Suppressor macrophage (primary cell): ENCODE measurements at regions not wholly inside any gene's neighbourhood (a gene's known extent, or its start where the extent isn't known, plus 50 kb on each side); places are given as distances from the start of the nearest gene placed in this dataset.

Source experiments
- DNase-seq, 4 experiments: peaks; one replicate each; pipeline ENCODE4 v3.0.0-alpha.2; 2020 to 2022

- DNase-seq, result no peak
Observed at GRCh38 chr12:91335699-91336098, 153.1 kb upstream of the DCN start.

GRCh38 chr12:91333966-91334365 is 151.3 kb upstream of the DCN start:
- DNase-seq, result no peak

GRCh38 chr12:91332302-91332701 is 149.7 kb upstream of the DCN start:
- DNase-seq, result no peak

- no peak for DNase-seq
Observed at GRCh38 chr12:91331371-91331770, 148.8 kb upstream of the DCN start.

- no peak for DNase-seq
Observed at GRCh38 chr12:91328451-91328850, 145.8 kb upstream of the DCN start.

- DNase-seq, result no peak
Observed at GRCh38 chr12:91327889-91328288, 145.3 kb upstream of the DCN start.

GRCh38 chr12:91327131-91327530 is 144.5 kb upstream of the DCN start:
- DNase-seq, result no peak

GRCh38 chr12:91326058-91327027 is 143.7 kb upstream of the DCN start:
- DNase-seq, result peak; percentile 51 to 66 (median 60)

- no peak for DNase-seq
Observed at GRCh38 chr12:91320999-91321398, 138.4 kb upstream of the DCN start.

- no peak for DNase-seq
Observed at GRCh38 chr12:91319071-91319760, 136.6 kb upstream of the DCN start.

GRCh38 chr12:91317306-91317705 is 134.7 kb upstream of the DCN start:
- no peak for DNase-seq

- DNase-seq, result no peak
Observed at GRCh38 chr12:91316907-91317269, 134.3 kb upstream of the DCN start.

GRCh38 chr12:91316161-91316906 is 133.7 kb upstream of the DCN start:
- DNase-seq, result no peak

- DNase-seq, result no peak
Observed at GRCh38 chr12:91311081-91311480, 128.5 kb upstream of the DCN start.

GRCh38 chr12:91309450-91309849 is 126.8 kb upstream of the DCN start:
- DNase-seq, result no peak

- peak in 1 of 4 experiments; percentile 1 for DNase-seq
Observed at GRCh38 chr12:91307957-91308670, 125.5 kb upstream of the DCN start.

GRCh38 chr12:91290354-91290753 is 107.7 kb upstream of the DCN start:
- no peak for DNase-seq

- DNase-seq, result no peak
Observed at GRCh38 chr12:91289906-91290305, 107.3 kb upstream of the DCN start.

GRCh38 chr12:91289072-91289471 is 106.5 kb upstream of the DCN start:
- no peak for DNase-seq

- DNase-seq, result no peak
Observed at GRCh38 chr12:91287753-91288152, 105.1 kb upstream of the DCN start.

- DNase-seq, result no peak
Observed at GRCh38 chr12:91278126-91278525, 95.5 kb upstream of the DCN start.

- no peak for DNase-seq
Observed at GRCh38 chr12:91276509-91276908, 93.9 kb upstream of the DCN start.

GRCh38 chr12:91275321-91275720 is 92.7 kb upstream of the DCN start:
- no peak for DNase-seq
